ENCODE measurements at regions not wholly inside any gene's neighbourhood (a gene's known extent, or its start where the extent isn't known, plus 50 kb on each side); places are given as distances from the start of the nearest gene placed in this dataset.

GRCh38 chrX:129097668-129098067 lies 425.6 kb downstream of the SMARCA1 start:
- H3K27ac ChIP-seq, result no peak overlapping the region
- H3K4me2 ChIP-seq, result no peak overlapping the region
- no peak overlapping the region for H2AFZ ChIP-seq (ENCODE audit: low read depth)
- H3K79me2 ChIP-seq (ENCODE audit: insufficient read depth, low read depth), result no peaks in the 10 kb centered on the region
- H3K27me3 ChIP-seq (ENCODE audit: insufficient read depth, low read depth), result no peaks in the 10 kb centered on the region
- no peak overlapping the region for H3K4me3 ChIP-seq (IDR thresholded peaks at IDR 0.05; ENCODE audit: insufficient read depth, low read depth, low read length)
- H4K20me1 ChIP-seq (ENCODE audit: insufficient read depth), result no peaks in the 10 kb centered on the region
- no peaks in the 10 kb centered on the region for H3K4me1 ChIP-seq (ENCODE audit: low read depth, poor library complexity, severe bottlenecking)
- no peaks in the 10 kb centered on the region for H3K36me3 ChIP-seq (ENCODE audit: insufficient read depth)
- no peak for TF ChIP-seq CTCF (conservative IDR thresholded peaks at IDR 0.05; ENCODE audit: low read depth, low read length)
- no peak overlapping the region for H3K9ac ChIP-seq

- TF ChIP-seq CTCF (conservative IDR thresholded peaks at IDR 0.05; ENCODE audit: low read depth, low read length), result no peak
- no peaks in the 10 kb centered on the region for H3K4me1 ChIP-seq (ENCODE audit: low read depth, poor library complexity, severe bottlenecking)
- H3K27ac ChIP-seq, result no peak overlapping the region
- H3K27me3 ChIP-seq (ENCODE audit: insufficient read depth, low read depth), result no peaks in the 10 kb centered on the region
- no peaks in the 10 kb centered on the region for H3K79me2 ChIP-seq (ENCODE audit: insufficient read depth, low read depth)
- H3K36me3 ChIP-seq (ENCODE audit: insufficient read depth), result no peaks in the 10 kb centered on the region
- no peak overlapping the region for H3K9ac ChIP-seq
- no peaks in the 10 kb centered on the region for H4K20me1 ChIP-seq (ENCODE audit: insufficient read depth)
- no peak overlapping the region for H3K4me3 ChIP-seq (IDR thresholded peaks at IDR 0.05; ENCODE audit: insufficient read depth, low read depth, low read length)
- H2AFZ ChIP-seq (ENCODE audit: low read depth), result no peak overlapping the region
- H3K4me2 ChIP-seq, result no peak overlapping the region
These were observed 429.6 kb downstream of the SMARCA1 start for GRCh38 chrX:129093706-129094105.

- no peak overlapping the region for H3K9ac ChIP-seq
- no peaks in the 10 kb centered on the region for H3K36me3 ChIP-seq (ENCODE audit: insufficient read depth)
- no peak overlapping the region for H2AFZ ChIP-seq (ENCODE audit: low read depth)
- no peaks in the 10 kb centered on the region for H3K4me1 ChIP-seq (ENCODE audit: low read depth, poor library complexity, severe bottlenecking)
- no peaks in the 10 kb centered on the region for H3K79me2 ChIP-seq (ENCODE audit: insufficient read depth, low read depth)
- TF ChIP-seq CTCF (conservative IDR thresholded peaks at IDR 0.05; ENCODE audit: low read depth, low read length), result no peak
- no peaks in the 10 kb centered on the region for H3K27me3 ChIP-seq (ENCODE audit: insufficient read depth, low read depth)
- no peaks in the 10 kb centered on the region for H4K20me1 ChIP-seq (ENCODE audit: insufficient read depth)
- H3K27ac ChIP-seq, result no peak overlapping the region
- no peak overlapping the region for H3K4me3 ChIP-seq (IDR thresholded peaks at IDR 0.05; ENCODE audit: insufficient read depth, low read depth, low read length)
- H3K4me2 ChIP-seq, result no peak overlapping the region
These were observed 430.5 kb downstream of the SMARCA1 start for GRCh38 chrX:129092757-129093156.

- Histone ChIP-seq H3K4me1 (ENCODE audit: low read depth, poor library complexity, severe bottlenecking) (no peaks in the 10 kb centered on the region), H3K4me3 (IDR thresholded peaks at IDR 0.05; ENCODE audit: insufficient read depth, low read depth, low read length) (no peak overlapping the region), H2AFZ (ENCODE audit: low read depth) (no peak overlapping the region), H3K36me3 (ENCODE audit: insufficient read depth) (no peaks in the 10 kb centered on the region), H3K79me2 (ENCODE audit: insufficient read depth, low read depth) (no peaks in the 10 kb centered on the region), H3K9ac (no peak overlapping the region), H3K4me2 (no peak overlapping the region), H3K27me3 (ENCODE audit: insufficient read depth, low read depth) (no peaks in the 10 kb centered on the region), H3K27ac (no peak overlapping the region), H4K20me1 (ENCODE audit: insufficient read depth) (no peaks in the 10 kb centered on the region)
- no peak for TF ChIP-seq CTCF (conservative IDR thresholded peaks at IDR 0.05; ENCODE audit: low read depth, low read length)
These were observed 431.0 kb downstream of the SMARCA1 start for GRCh38 chrX:129092242-129092641.

GRCh38 chrX:129091097-129091496 lies 432.2 kb downstream of the SMARCA1 start:
- H3K4me1 ChIP-seq (ENCODE audit: low read depth, poor library complexity, severe bottlenecking), result no peaks in the 10 kb centered on the region
- H3K79me2 ChIP-seq (ENCODE audit: insufficient read depth, low read depth), result no peaks in the 10 kb centered on the region
- H3K4me3 ChIP-seq (IDR thresholded peaks at IDR 0.05; ENCODE audit: insufficient read depth, low read depth, low read length), result no peak overlapping the region
- no peak overlapping the region for H3K4me2 ChIP-seq
- H2AFZ ChIP-seq (ENCODE audit: low read depth), result no peak overlapping the region
- TF ChIP-seq CTCF (conservative IDR thresholded peaks at IDR 0.05; ENCODE audit: low read depth, low read length), result no peak
- H4K20me1 ChIP-seq (ENCODE audit: insufficient read depth), result no peaks in the 10 kb centered on the region
- no peaks in the 10 kb centered on the region for H3K27me3 ChIP-seq (ENCODE audit: insufficient read depth, low read depth)
- H3K9ac ChIP-seq, result no peak overlapping the region
- H3K27ac ChIP-seq, result no peak overlapping the region
- no peaks in the 10 kb centered on the region for H3K36me3 ChIP-seq (ENCODE audit: insufficient read depth)
